GM19099 (cell line): ENCODE measurements at regions not wholly inside any gene's neighbourhood (a gene's known extent, or its start where the extent isn't known, plus 50 kb on each side); places are given as distances from the start of the nearest gene placed in this dataset.

Experiments
- POLR2A ChIP-seq: IDR thresholded peaks from 3 replicates; pipeline ENCODE4 v1.6.1; 2011; ENCODE audit warnings: low read depth; ENCODE audit not compliant: insufficient read length; ENCODE audit errors: extremely low read depth

DNA sequence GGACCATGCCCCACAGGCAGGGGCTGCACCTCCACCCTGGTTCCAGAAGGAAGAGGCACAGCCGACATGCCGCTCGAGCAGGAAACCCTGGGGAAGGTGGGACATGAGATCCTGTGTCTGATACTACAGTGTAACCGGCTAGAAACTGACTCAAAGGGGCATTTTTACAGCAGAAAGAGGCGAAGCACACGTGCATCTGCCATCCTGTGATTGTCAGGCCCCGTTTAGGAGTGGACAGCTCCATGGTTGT lies 62.7 kb downstream of the SIK1 start:
- no peak for TF ChIP-seq POLR2A

DNA sequence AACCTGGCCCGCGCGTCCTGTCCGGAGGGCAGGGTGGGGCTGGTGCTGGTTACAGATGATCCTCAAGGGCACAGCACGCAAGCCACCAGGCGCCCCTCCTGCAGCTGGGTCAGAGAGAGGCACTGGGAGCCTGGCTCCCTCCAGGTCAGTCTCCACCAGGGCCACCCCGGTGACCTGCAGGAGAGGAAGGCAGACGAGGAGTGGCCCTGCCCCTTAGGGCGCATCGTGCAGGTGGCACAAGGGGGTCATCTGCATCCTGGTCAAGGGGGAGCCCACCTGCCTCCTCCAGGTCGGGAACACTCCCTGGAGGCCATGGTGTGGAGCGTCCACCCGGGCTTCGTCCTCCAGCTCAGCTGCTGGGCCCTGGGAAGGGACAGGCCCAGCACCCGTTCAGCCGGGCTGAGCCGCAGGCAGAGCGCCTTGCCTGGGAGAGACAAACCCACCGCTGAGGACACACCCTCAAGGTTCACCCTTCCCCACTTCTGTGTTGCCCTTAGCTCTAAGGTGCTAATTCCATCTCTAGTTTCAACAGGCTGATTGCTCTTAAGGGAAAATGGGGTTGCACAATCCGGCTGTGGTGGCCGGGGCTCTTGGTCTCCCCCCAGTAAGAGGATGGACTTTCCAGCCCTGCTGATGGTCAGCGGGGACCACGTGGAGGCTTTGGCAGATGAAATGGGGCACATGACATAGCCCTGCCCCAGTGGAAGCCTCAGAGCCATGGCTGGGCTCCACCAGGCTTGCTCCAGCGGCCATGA lies 63.2 kb downstream of the SIK1 start:
- no peak for TF ChIP-seq POLR2A

DNA sequence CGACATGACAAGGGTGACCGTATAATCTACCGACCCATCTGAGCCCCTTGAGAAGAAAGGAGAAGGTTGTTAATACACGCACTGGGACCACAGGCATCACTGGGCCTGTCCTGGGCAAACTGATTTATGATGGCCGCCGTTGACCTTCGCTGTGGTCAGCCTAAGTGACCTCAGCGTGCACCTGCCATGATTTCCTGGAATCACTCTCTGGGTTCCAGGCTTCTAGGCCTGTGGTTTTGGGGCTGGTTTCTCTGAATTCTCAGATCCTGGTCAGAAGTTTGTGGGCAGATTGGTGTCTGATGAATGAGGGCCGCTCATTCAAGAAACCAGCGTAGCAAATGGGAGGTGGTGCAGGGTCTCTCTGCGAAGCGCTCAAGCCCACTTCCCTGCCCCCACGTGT lies 64.0 kb downstream of the SIK1 start:
- no peak for TF ChIP-seq POLR2A

DNA sequence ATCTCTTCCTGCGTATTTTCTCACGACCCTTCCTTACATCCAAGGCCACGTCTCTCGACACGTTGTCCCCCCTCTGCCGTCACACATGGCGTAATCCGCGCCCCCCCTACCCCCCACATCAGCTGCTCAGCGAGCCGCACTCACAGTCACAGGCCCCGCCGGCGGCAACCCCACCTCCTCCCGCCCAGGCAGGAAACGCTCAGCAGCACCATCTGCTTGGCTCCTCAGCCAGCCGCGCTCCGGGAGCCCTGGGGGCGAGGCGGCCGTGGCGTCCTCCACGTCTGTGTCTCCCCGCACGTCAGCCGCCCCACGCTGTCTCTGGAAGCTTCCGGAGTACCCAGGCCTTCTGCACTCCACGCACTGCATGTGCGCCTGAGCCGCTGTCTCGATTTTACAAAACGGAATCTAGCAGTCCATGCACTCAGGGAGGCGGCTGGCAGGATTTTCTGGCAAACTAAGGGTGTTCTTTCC lies 64.6 kb downstream of the SIK1 start:
- no peak for TF ChIP-seq POLR2A

DNA sequence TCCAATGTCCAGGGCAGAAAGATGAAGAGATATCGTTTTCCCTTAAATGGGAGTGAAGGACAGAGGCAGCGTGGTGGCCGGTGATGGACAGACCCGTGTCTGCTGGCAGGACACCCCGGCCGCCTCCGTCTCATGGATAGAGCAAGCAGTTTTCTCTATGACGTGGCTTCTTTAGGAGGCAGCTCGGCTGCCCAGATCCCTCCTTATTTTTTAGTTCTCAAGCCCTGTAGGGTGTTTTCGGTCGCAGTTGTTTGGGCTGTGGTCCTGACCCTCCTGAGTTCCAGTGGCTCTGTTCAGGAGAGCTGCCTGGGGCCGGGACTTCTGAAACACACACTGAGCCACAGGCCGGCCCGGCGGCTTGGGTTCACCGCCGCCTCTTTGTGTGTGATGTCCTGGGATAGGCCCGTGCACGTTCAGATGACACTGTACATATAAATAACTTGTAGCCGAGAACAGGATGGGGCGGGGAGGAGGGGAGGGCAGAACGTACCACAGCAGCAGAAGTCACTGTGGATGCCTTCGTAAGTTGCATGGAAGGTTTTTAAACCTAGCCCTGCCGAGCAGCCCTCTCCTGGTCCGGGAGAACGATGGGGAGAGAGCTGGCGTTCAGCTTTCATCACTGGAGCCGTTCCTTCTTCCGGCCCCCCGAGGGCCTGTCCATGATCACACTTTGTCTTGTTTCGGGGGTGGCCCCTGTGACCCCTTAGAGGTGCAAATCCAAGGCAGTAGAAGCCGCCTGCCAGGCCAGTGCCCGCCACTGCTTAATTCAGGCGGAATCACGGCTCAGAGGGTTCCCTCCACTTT lies 65.2 kb downstream of the SIK1 start:
- peak; percentile 30 for TF ChIP-seq POLR2A

DNA sequence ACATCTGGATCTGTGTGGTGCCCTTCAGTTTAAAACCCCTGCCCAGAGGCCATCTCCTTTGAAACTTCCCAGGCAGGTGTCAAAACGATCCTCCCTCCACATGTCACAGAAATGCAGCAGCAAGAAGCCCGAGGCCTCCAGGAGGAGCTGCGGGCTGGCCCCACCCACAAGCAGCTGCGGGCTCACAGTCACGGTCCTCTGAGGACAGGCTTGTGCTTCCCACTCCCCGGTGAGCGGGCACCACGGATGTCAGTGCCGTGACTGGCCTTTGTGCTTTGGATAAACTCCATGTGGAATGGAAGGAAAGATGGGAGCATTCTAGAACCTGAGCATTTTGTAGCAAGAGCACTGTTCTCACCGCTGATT lies 65.8 kb downstream of the SIK1 start:
- TF ChIP-seq POLR2A: no peak

DNA sequence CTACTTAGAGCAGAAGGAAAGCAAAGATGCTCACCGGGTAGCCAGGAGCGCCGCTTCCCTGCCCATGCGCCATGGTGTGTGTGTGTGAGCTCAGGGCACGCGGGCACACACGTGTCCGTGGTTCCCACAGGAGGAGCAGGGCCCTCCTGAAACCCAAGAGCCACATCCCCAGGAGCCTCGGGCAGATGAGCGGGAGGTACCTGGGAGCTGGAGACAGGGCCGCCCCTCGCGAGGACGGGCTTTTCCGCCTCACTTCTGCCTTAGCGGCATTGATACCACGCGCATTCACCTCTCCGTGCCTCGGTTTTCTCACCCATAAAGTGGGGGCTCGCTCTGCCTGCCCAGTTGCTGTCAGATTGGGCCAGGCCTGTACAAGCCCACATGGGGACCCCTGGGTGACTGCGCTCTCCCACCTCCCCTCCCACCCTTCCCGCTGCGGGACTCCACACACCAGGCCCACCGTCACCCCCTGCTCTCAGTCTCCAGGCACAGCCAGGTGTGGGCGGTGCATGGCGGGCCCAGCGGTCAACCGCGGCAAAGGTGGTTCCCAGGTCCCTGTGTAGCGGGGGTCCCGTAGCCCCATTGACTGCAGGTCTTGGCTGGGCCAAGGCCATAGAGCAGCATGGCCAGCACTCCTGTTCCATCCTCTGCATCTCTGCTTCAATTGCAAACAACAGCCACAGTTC lies 66.3 kb downstream of the SIK1 start:
- TF ChIP-seq POLR2A: no peak

DNA sequence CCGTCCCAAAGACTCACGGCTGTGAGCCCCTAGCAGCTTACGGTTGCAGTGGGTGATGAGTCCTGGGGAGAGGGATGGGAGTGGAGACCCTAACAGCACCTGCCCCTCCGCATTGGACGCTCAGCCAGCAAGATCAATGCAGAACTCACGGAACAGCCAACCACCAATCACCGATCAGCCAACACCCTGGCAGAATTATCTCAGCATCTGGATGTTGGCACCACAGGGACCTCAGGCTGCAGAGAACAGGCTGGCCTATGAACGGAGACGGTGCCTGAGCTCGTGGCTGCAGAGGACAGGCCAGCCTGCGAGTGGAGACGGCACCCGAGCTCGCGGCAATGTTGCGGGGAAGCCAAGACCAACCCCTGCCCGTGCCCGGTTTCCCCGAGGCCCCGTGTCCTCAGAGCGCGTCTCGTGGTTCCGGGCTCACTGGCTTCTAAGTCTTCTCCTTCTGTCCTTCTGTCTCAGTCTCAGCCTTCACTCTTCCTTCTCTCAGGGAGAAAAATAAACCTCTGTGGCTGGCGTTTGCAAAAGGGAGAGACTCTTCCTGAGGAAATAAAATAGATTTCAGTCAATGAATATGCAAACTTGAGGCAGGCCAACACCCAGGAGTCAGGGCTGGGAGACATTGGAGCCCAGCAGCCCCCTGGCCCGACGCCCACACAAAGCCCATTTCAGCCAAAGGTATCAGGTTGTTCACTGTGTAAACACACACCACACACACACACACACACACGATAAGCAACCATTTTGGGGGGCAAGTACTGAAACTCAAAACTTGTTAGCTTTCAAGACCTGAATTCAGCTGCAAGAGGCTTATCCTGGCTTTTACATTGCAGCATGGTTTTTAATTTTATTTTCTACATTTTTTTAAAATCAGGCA lies 67.8 kb downstream of the SIK1 start:
- no peak for TF ChIP-seq POLR2A

DNA sequence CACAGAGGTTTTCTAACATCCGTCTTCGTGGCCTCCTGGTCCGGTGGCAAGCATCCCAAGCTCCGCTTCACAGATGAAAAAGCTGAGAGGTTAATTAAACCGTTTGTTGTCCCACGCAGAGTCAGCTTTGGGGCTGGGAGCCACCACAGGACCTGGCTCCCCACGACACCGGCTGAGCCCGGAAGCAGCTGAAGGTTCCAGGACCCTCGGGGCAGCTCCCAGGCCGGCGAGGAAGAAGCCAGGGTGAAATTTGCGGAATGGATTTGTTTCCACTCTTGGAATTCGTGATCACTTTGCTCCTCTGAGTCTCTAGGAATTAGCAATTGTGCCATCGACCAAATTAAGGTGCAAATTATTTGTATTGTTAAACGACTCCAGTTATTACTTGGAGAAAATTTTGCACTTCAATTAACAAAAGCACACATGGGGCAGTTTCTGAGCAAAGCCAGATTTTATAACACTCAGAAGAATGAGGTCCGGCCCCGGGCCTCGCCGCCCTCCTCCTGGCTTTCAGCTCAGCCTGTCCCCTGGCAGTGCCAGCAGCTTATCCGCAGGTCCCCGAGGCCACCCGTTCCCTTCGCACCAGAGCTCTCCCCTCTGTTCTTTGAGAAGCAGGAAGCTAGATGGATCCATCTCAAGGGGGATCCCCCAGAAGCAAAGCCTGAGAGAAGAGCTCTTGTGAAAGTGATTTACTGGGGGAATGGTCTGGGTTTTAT lies 69.1 kb downstream of the SIK1 start:
- TF ChIP-seq POLR2A: no peak

DNA sequence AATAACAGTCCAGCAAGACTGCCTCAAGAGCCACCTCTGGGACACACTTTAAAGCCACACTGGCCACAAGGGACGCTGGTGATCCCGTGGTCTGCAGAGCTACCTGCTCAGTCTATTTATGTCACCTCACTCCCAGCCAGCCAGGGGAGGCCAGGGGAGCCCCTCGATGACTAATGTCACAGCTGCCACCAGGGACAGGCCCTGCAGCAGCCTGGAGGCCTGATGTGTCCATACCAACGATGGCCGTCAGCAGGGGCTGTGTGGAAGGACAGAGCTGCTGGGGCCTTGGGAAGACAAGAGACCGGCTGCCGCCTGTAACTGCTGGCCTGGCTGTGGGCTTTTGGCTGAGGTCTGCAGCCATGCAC lies 71.0 kb downstream of the SIK1 start:
- no peak for TF ChIP-seq POLR2A

DNA sequence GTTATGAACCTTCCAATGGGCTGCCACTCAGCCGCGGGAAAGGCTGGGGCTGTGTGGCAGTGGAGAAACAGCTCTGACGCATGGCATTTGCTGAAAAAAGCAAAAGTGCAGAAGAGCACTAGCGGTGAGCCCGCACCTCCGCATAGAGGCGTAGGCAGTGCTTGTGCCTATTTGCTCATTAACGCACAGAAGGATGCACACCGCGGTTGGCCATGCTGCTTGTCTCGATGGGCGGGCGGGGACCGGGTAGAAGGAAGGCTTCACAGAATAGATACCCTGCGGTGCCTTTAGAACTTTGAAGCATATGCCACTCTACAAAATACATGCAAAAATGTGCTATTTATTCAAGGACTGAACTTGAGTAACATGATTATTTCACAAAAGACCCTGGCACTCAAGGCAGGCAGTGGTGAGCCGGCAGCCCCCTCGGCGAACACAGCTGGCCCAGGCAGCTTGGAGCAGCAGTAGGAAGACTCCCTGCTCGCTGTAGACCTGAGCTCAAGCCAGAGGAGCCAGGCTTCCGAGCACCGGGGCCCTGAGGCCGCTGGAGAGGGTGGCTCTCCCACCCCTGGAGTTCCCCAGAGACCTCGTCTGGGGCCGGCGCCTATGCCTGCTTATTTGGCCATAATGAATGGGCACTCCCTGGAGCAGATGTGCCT lies 71.5 kb downstream of the SIK1 start:
- no peak for TF ChIP-seq POLR2A

DNA sequence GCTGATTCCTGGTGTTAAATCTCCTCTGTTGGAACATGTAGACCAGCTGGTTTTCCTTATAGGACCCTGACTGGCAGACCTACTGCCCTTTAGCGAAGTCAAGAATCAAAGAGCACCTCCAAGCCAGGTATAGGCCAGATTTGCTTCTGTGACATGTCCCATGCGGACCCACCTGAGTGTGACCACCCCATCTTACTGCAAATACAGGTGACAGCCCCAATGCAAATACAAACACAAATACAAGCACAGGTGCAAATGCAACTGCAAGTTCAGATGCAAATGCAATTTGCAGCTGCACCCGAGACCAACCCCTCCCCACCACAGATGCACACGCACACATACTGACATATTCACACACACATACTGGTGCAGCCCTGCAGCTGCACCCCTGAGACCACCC lies 72.3 kb downstream of the SIK1 start:
- no peak for TF ChIP-seq POLR2A

DNA sequence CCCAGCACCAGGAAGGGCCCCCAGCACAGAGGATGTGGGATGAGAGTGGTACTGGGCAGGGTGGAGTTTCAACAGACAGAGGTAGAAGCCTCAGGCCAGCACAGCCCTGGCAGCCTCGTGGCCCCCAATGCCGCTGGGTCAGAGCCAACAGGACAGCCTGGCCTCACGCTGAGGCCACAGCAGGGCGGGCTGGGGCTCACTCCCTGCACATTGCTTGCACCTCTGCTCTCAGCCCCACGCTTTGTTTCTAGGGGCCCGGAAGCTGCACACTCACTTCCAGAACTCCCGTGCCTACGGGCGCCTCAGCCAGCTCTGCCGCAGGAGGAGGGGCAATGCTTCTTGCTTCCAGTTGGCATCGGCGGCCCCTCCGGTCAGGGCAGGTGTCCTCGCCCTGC lies 72.9 kb downstream of the SIK1 start:
- no peak for TF ChIP-seq POLR2A
